ENCODE measurements at regions not wholly inside any gene's neighbourhood (a gene's known extent, or its start where the extent isn't known, plus 50 kb on each side); places are given as distances from the start of the nearest gene placed in this dataset.

- Mint-ChIP-seq H3K36me3 (no peaks in the 10 kb centered on the region), H3K9me3 (ENCODE audit: low read depth) (no peaks in the 10 kb centered on the region), H3K27ac (no peak overlapping the region), H3K4me3 (no peak overlapping the region), H3K27me3 (peaks cover 17% of the 10 kb centered on the region), H3K4me1 (ENCODE audit: low read depth) (peaks cover 6% of the 10 kb centered on the region)
These were observed 85.7 kb upstream of the BET1 start for GRCh38 chr7:94089806-94090205.

GRCh38 chr7:94092980-94093379 lies 88.8 kb upstream of the BET1 start:
- Mint-ChIP-seq H3K4me3 (no peak overlapping the region), H3K4me1 (ENCODE audit: low read depth) (peaks cover 2% of the 10 kb centered on the region), H3K9me3 (ENCODE audit: low read depth) (no peaks in the 10 kb centered on the region), H3K36me3 (no peaks in the 10 kb centered on the region), H3K27me3 (peaks cover 20% of the 10 kb centered on the region), H3K27ac (no peak overlapping the region)

GRCh38 chr7:94094298-94094697 lies 90.1 kb upstream of the BET1 start:
- Mint-ChIP-seq H3K36me3 (no peaks in the 10 kb centered on the region), H3K9me3 (ENCODE audit: low read depth) (no peaks in the 10 kb centered on the region), H3K4me3 (no peak overlapping the region), H3K27ac (no peak overlapping the region), H3K27me3 (peaks cover 13% of the 10 kb centered on the region), H3K4me1 (ENCODE audit: low read depth) (no peaks in the 10 kb centered on the region)

- Mint-ChIP-seq H3K27ac (no peak overlapping the region), H3K9me3 (ENCODE audit: low read depth) (no peaks in the 10 kb centered on the region), H3K27me3 (peaks cover 13% of the 10 kb centered on the region), H3K4me1 (ENCODE audit: low read depth) (no peaks in the 10 kb centered on the region), H3K36me3 (no peaks in the 10 kb centered on the region), H3K4me3 (no peak overlapping the region)
These were observed 91.3 kb upstream of the BET1 start for GRCh38 chr7:94095316-94096009.

DNA sequence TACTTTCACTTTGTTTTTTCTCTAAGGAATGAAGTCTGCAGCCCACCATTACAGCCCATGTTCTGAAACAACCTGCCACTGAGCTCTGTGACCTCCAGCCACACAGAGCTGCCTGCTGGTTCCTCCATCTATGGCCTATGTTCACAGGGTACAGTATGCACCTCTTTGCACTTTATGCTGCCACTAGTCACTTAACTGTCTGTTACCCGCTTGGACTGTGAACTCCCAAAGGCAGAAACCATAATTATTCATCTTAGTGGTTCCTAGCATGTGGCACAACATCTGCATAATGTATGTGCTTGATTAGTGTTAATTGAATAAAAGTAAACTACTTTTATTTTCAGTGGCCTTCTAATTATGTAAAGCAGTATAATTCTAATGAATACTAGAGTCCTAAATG lies 95.5 kb upstream of the BET1 start:
- Mint-ChIP-seq H3K36me3 (no peaks in the 10 kb centered on the region), H3K4me1 (ENCODE audit: low read depth) (no peaks in the 10 kb centered on the region), H3K27me3 (peaks cover 5% of the 10 kb centered on the region), H3K9me3 (ENCODE audit: low read depth) (no peaks in the 10 kb centered on the region), H3K27ac (no peak overlapping the region), H3K4me3 (no peak overlapping the region)

DNA sequence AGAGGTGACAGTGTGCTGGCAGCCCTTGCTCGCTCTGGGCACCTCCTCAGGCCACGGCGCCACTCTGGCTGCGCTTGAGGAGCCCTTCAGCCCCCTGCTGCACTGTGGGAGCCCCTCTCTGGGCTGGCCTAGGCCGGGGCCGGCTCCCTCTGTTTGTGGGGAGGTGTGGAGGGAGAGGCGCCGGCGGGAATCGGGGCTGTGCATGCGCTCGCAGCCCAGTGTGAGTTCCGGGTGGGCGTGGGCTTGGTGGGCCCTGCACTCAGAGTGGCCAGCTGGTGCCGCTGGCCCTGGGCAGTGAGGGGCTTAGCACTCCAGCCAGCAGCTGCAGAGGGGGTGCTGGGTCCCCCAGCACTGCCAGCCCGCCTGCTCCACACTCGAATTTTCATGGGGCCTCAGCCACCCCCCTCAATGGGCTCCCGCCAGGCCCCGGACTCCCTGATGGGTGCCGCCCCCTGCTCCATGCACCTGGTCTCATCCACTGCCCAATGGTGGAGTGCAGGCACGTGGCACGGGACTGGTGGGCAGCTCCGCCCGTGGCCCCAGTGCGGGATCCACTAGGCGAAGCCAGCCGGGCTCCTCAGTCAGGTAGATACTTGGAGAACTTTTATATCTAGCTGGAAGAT lies 96.7 kb upstream of the BET1 start:
- peaks cover 5% of the 10 kb centered on the region for H3K27me3 Mint-ChIP-seq
- no peak overlapping the region for H3K4me3 Mint-ChIP-seq
- H3K36me3 Mint-ChIP-seq: no peaks in the 10 kb centered on the region
- no peak overlapping the region for H3K27ac Mint-ChIP-seq
- H3K4me1 Mint-ChIP-seq (ENCODE audit: low read depth): no peaks in the 10 kb centered on the region
- H3K9me3 Mint-ChIP-seq (ENCODE audit: low read depth): no peaks in the 10 kb centered on the region

- peaks cover 2% of the 10 kb centered on the region for H3K27me3 Mint-ChIP-seq
- no peak overlapping the region for H3K27ac Mint-ChIP-seq
- no peaks in the 10 kb centered on the region for H3K4me1 Mint-ChIP-seq (ENCODE audit: low read depth)
- no peaks in the 10 kb centered on the region for H3K36me3 Mint-ChIP-seq
- H3K9me3 Mint-ChIP-seq (ENCODE audit: low read depth): no peaks in the 10 kb centered on the region
- no peak overlapping the region for H3K4me3 Mint-ChIP-seq
These were observed 100.1 kb upstream of the BET1 start for GRCh38 chr7:94104301-94104700.

DNA sequence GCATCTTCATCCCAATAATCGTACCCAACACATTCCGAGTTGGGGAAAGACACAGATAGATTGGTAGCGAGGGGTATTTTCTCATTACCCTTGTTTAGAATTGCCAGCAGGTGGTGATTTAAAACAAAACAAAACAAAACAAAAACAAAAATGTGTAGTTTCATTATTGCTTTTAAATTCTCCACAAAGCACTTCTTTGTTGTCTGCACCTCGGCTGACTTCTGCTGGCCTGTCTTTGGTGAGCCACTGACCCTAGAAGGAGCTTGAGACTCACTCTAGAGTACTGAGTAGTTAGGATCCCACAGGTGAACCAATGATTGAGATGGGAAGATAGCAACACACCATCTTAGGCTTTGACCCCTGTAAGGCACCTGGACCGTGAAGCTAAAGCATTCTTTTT lies 105.4 kb upstream of the BET1 start:
- Mint-ChIP-seq H3K4me3 (no peak overlapping the region), H3K36me3 (no peaks in the 10 kb centered on the region), H3K9me3 (ENCODE audit: low read depth) (no peaks in the 10 kb centered on the region), H3K27me3 (no peaks in the 10 kb centered on the region), H3K27ac (no peak overlapping the region), H3K4me1 (ENCODE audit: low read depth) (no peaks in the 10 kb centered on the region)

DNA sequence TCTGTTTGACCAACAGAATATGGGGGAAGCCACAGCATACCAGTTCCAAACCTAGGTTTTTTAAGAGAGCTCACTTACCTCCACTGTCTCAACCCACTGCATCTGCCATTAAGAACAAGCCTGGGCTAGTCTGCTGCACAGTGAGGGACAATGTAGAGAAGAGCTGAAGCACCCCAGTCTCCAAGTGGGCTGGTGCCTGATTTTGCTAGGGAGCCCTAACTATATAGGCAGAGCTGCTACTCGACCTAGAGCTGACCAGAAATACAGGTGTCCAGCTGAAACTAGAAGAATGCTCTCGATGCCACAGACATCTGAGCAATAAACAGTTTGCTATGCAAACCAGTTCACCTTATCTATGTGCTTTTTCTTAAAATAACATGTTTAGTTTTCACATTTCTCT lies 106.9 kb upstream of the BET1 start:
- H3K4me3 Mint-ChIP-seq: no peak overlapping the region
- no peaks in the 10 kb centered on the region for H3K4me1 Mint-ChIP-seq (ENCODE audit: low read depth)
- no peak overlapping the region for H3K27ac Mint-ChIP-seq
- no peaks in the 10 kb centered on the region for H3K36me3 Mint-ChIP-seq
- H3K9me3 Mint-ChIP-seq (ENCODE audit: low read depth): no peaks in the 10 kb centered on the region
- H3K27me3 Mint-ChIP-seq: no peaks in the 10 kb centered on the region

DNA sequence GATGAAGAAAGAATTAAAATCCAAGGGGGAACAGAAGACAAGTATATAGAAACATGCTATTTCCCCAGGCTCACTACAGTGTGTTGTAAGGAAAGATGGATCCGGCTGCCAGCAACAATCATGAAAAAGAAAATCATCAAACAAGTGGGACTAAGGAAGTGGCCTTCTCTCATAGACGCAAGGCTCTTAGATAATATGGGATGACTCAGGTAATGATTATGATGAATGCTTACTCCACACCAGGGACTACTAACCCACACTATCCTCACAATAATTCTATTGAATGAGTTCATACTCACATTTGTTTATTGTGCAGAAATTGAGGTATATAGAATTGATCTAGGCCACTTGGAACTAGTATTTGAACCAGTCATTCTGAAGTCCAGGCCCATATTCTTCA lies 111.2 kb upstream of the BET1 start:
- no peaks in the 10 kb centered on the region for H3K9me3 Mint-ChIP-seq (ENCODE audit: low read depth)
- no peak overlapping the region for H3K27ac Mint-ChIP-seq
- H3K4me3 Mint-ChIP-seq: no peak overlapping the region
- no peaks in the 10 kb centered on the region for H3K4me1 Mint-ChIP-seq (ENCODE audit: low read depth)
- H3K27me3 Mint-ChIP-seq: peaks cover 2% of the 10 kb centered on the region
- no peaks in the 10 kb centered on the region for H3K36me3 Mint-ChIP-seq

DNA sequence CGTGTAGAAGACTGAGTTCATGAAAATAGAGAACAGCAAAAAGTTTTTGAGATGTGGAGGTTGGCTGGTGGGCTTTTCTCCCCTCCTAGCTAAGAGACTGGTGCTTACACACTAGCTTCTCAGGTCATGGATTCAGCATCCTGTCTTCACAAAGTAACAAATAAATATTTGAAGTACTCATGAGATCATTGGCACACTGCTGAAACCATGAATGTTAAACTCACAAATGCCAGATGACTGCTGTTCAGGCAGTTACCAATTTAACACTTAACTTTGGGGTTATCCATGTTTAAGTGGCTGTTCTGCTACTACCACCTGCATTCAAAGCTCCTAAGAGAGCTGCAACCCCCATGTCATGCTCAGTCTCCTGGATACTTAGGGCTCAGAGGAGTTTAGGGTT lies 119.0 kb upstream of the BET1 start:
- no peaks in the 10 kb centered on the region for H3K36me3 Mint-ChIP-seq
- no peak overlapping the region for H3K27ac Mint-ChIP-seq
- H3K4me1 Mint-ChIP-seq (ENCODE audit: low read depth): no peaks in the 10 kb centered on the region

DNA sequence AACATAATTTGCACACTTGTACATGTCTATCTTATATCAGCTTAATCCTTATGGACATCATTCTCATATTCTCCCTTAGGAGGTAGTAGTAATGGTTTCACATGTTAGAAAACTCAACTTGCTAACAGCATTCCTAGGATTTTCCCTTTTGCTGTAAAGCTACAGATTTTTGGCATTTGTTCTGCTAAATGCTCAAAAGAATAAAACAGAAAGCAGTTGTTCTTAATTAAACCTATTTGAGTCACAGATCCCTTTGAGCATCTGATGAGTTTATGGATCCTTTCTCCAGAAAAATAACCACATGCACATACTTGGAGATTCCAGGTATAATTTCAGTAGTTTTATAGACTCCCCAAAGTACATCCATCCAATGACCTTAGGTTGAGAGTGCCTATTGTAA lies 122.9 kb upstream of the BET1 start:
- Mint-ChIP-seq H3K4me3 (no peak overlapping the region), H3K36me3 (no peaks in the 10 kb centered on the region), H3K27me3 (peaks cover 11% of the 10 kb centered on the region), H3K4me1 (ENCODE audit: low read depth) (no peaks in the 10 kb centered on the region), H3K27ac (no peak overlapping the region), H3K9me3 (ENCODE audit: low read depth) (no peaks in the 10 kb centered on the region)

More for the DNA sequence above, 119.0 kb upstream of the BET1 start:
- H3K27me3 Mint-ChIP-seq: peaks cover 5% of the 10 kb centered on the region
- H3K9me3 Mint-ChIP-seq (ENCODE audit: low read depth): no peaks in the 10 kb centered on the region
- no peak overlapping the region for H3K4me3 Mint-ChIP-seq

DNA sequence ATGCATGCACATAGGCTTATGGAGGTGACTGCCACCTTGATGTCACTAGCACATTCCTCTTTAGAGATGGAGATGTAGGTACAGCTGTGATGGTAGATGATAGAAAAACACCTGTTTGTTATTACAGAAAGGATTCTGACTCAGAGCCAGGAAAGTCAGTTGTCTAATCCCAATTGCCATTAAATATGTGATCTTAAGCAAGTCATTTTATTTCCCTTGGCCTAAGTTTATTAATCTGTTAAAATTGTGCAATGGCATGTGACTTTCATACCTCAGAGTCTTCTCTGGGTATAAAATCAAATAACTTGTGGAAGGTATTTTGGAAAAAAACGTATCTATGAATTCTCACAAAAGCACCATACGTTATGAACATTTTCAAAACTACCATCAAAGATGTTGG lies 123.9 kb upstream of the BET1 start:
- Mint-ChIP-seq H3K9me3 (ENCODE audit: low read depth) (no peaks in the 10 kb centered on the region), H3K27me3 (peaks cover 10% of the 10 kb centered on the region), H3K4me3 (no peak overlapping the region), H3K36me3 (no peaks in the 10 kb centered on the region), H3K4me1 (ENCODE audit: low read depth) (no peaks in the 10 kb centered on the region), H3K27ac (no peak overlapping the region)

- Mint-ChIP-seq H3K36me3 (no peaks in the 10 kb centered on the region), H3K4me1 (ENCODE audit: low read depth) (no peaks in the 10 kb centered on the region), H3K27ac (no peak overlapping the region), H3K4me3 (no peak overlapping the region), H3K9me3 (ENCODE audit: low read depth) (no peaks in the 10 kb centered on the region), H3K27me3 (peaks cover 10% of the 10 kb centered on the region)
These were observed 125.4 kb upstream of the BET1 start for GRCh38 chr7:94129443-94130140.

- Mint-ChIP-seq H3K4me3 (no peak overlapping the region), H3K9me3 (ENCODE audit: low read depth) (no peaks in the 10 kb centered on the region), H3K27me3 (peaks cover 10% of the 10 kb centered on the region), H3K4me1 (ENCODE audit: low read depth) (no peaks in the 10 kb centered on the region), H3K36me3 (no peaks in the 10 kb centered on the region), H3K27ac (no peak overlapping the region)
These were observed 126.6 kb upstream of the BET1 start for GRCh38 chr7:94130716-94131115.

Measured in activated naive CD8-positive, alpha-beta T cell (primary cell).